C4-2B (cell line): ENCODE measurements at regions not wholly inside any gene's neighbourhood (a gene's known extent, or its start where the extent isn't known, plus 50 kb on each side); places are given as distances from the start of the nearest gene placed in this dataset.

Experiments
- ZFX ChIP-seq: fragments of 450-650 bp; IDR thresholded peaks from 2 replicates; pipeline ENCODE4 v1.6.1; 2017
- TF ChIP-seq, protein P1 (sequence below): fragments of 450-650 bp; conservative IDR thresholded peaks from 2 replicates; pipeline ENCODE4 v1.5.1; 2017; ENCODE audit warnings: mild to moderate bottlenecking

DNA sequence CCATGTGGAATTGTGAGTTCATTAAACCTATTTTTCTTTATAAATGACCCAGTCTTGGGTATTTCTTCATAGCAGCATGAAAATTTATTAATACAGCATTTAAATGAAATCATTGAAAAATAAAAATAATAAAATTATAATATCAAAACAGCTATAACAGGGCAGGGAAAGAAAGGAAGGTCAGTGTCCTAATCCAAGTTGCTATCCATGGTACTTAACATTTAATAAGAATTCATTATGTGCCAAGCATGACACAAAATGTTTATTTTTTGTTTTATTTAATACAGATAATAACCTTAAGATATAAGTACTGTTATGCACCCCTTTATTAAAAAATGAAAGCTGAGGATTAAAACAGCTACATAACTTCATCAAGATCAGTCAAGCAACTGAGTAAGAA, 838.4 kb downstream of the RAB28 start:
- TF ChIP-seq, protein P1, sequence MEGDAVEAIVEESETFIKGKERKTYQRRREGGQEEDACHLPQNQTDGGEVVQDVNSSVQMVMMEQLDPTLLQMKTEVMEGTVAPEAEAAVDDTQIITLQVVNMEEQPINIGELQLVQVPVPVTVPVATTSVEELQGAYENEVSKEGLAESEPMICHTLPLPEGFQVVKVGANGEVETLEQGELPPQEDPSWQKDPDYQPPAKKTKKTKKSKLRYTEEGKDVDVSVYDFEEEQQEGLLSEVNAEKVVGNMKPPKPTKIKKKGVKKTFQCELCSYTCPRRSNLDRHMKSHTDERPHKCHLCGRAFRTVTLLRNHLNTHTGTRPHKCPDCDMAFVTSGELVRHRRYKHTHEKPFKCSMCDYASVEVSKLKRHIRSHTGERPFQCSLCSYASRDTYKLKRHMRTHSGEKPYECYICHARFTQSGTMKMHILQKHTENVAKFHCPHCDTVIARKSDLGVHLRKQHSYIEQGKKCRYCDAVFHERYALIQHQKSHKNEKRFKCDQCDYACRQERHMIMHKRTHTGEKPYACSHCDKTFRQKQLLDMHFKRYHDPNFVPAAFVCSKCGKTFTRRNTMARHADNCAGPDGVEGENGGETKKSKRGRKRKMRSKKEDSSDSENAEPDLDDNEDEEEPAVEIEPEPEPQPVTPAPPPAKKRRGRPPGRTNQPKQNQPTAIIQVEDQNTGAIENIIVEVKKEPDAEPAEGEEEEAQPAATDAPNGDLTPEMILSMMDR: no peak
- TF ChIP-seq ZFX: no peak
